ENCODE measurements at regions not wholly inside any gene's neighbourhood (a gene's known extent, or its start where the extent isn't known, plus 50 kb on each side); places are given as distances from the start of the nearest gene placed in this dataset.

DNA sequence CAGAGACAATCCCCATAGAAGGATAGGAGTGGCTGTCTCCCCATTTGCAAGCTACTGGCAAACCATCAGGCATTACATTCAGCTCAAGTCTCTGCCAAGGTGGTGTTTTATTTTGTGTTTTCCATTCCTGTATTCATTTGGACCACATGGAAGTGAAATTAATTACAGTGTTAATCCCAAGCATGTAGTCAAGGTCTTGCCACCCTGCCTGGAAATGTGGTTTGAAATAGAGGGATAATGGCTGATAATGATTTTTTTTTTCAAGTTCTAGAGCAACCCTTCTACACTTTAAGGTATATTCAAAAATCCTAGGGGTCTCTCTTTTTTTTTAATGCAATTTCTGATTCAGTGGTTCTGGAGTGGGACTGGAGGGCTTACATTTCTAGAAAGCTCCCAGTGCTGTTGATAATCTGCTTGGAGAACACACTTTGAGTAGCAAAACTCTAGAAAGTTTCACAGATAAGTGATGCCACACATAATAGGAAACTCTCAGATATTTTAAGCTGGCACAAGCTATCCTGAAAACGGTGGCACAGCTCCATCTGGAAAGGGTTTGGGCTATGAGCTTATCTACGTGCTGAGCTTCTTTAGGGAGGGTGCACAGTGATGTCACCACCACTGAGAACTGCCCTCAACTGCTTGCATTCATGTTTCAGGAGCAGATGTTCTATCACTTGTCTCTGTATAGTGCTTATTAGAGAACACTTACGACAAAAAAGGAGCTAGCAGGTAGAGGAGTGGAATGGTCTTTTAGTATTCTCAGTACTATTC is 140.1 kb upstream of the IL12A start:
- Mint-ChIP-seq H3K36me3 (ENCODE audit: unreplicated experiment) (no peaks in the 10 kb centered on the region), H3K4me1 (ENCODE audit: unreplicated experiment) (peaks cover 57% of the 10 kb centered on the region), H3K4me3 (ENCODE audit: unreplicated experiment) (no peak overlapping the region), H3K27ac (ENCODE audit: unreplicated experiment) (no peak overlapping the region), H3K9me3 (ENCODE audit: unreplicated experiment) (no peaks in the 10 kb centered on the region), H3K27me3 (ENCODE audit: unreplicated experiment) (no peaks in the 10 kb centered on the region)
- DNase-seq (ENCODE audit: extremely low spot score, unreplicated experiment) = no peak
- TF ChIP-seq, protein P1, sequence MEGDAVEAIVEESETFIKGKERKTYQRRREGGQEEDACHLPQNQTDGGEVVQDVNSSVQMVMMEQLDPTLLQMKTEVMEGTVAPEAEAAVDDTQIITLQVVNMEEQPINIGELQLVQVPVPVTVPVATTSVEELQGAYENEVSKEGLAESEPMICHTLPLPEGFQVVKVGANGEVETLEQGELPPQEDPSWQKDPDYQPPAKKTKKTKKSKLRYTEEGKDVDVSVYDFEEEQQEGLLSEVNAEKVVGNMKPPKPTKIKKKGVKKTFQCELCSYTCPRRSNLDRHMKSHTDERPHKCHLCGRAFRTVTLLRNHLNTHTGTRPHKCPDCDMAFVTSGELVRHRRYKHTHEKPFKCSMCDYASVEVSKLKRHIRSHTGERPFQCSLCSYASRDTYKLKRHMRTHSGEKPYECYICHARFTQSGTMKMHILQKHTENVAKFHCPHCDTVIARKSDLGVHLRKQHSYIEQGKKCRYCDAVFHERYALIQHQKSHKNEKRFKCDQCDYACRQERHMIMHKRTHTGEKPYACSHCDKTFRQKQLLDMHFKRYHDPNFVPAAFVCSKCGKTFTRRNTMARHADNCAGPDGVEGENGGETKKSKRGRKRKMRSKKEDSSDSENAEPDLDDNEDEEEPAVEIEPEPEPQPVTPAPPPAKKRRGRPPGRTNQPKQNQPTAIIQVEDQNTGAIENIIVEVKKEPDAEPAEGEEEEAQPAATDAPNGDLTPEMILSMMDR (IDR thresholded peaks at IDR 0.05) = no peak

DNA sequence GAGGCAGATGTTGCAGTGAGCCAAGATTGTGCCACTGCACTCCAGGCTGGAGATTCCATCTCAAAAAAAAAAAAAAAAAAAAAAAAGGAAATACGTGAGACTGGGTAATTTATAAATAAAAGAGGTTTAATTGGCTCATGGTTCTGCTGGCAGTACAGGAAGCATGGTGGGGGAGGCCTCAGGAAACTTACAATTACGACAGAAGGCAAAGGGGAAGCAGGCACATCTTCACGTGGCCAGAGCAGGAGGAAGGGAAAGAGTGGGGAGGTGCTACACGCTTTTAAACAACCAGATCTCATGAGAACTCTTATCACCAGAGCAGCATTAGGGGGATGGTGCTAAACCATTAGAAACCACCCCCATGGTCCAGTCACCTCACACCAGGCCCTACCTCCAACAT is 138.2 kb upstream of the IL12A start:
- Mint-ChIP-seq H3K4me1 (ENCODE audit: unreplicated experiment) (peaks cover 57% of the 10 kb centered on the region), H3K27me3 (ENCODE audit: unreplicated experiment) (no peaks in the 10 kb centered on the region), H3K36me3 (ENCODE audit: unreplicated experiment) (no peaks in the 10 kb centered on the region), H3K4me3 (ENCODE audit: unreplicated experiment) (no peak overlapping the region), H3K27ac (ENCODE audit: unreplicated experiment) (no peak overlapping the region), H3K9me3 (ENCODE audit: unreplicated experiment) (no peaks in the 10 kb centered on the region)
- DNase-seq (ENCODE audit: extremely low spot score, unreplicated experiment) = no peak
- TF ChIP-seq, protein P1 (IDR thresholded peaks at IDR 0.05) = no peak

DNA sequence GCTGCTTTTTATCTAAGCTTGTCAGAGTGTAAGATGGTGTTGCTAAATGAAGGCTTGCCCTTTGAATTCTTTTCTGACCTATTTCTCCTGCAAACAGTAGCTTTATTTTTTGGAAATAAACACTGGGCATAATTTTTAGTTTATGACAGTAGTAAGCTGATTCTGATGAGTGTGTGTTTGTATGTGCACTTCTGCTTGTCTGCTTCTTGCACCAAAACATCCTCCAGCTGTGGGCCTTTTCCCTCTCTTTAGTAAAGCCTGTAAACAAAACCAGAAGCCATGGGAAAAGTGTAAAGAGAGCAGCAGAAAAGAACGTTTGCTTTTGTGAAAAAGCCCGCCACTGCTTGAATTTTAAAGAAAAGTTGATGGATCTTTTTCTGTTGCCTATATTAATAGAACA is 136.4 kb upstream of the IL12A start:
- H3K4me3 Mint-ChIP-seq (ENCODE audit: unreplicated experiment) = peak overlapping the region; percentile 69
- TF ChIP-seq, protein P1 (IDR thresholded peaks at IDR 0.05) = no peak
- H3K9me3 Mint-ChIP-seq (ENCODE audit: unreplicated experiment) = no peaks in the 10 kb centered on the region
- H3K4me1 Mint-ChIP-seq (ENCODE audit: unreplicated experiment) = peaks cover 61% of the 10 kb centered on the region
- no peak for DNase-seq (ENCODE audit: extremely low spot score, unreplicated experiment)
- H3K36me3 Mint-ChIP-seq (ENCODE audit: unreplicated experiment) = no peaks in the 10 kb centered on the region
- H3K27me3 Mint-ChIP-seq (ENCODE audit: unreplicated experiment) = no peaks in the 10 kb centered on the region
- H3K27ac Mint-ChIP-seq (ENCODE audit: unreplicated experiment) = peak overlapping the region; percentile 99

DNA sequence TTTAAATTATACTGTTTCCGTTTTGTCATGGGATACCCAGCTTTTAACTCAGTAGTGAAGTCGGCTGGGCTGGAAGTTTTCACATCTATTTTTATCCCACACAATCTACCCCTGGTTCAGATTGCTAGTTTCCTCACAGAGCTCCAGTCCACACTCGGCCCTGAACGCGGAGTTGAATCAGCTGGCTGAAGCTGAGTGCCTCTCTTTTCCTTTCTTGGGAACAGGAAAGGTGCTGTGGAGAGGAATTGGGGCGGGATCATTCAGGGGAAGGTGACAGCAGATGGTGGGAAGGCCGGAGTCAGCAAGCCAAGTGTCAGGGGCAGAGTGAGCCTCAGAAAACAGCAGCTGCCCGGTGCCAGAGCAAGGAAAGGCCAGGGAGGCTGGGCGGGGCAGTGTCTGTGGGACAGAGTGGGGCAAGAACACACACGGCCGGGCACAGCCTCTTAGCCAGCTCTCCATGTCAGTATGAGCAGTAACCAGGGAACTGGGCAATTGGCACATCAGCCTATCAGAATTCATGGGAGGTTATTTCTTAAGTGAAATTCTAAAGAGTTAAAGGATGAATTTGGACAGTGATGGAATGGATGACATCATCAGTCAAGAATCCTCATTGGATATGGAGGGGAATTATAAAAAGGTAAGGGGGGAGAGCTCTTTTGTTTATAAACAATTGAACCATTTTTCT is 135.7 kb upstream of the IL12A start:
- H3K27me3 Mint-ChIP-seq (ENCODE audit: unreplicated experiment) = no peaks in the 10 kb centered on the region
- no peak for DNase-seq (ENCODE audit: extremely low spot score, unreplicated experiment)
- no peaks in the 10 kb centered on the region for H3K36me3 Mint-ChIP-seq (ENCODE audit: unreplicated experiment)
- TF ChIP-seq, protein P1 (IDR thresholded peaks at IDR 0.05) = no peak
- H3K9me3 Mint-ChIP-seq (ENCODE audit: unreplicated experiment) = no peaks in the 10 kb centered on the region
- peaks cover 59% of the 10 kb centered on the region for H3K4me1 Mint-ChIP-seq (ENCODE audit: unreplicated experiment)
- H3K27ac Mint-ChIP-seq (ENCODE audit: unreplicated experiment) = peak overlapping the region; percentile 99
- H3K4me3 Mint-ChIP-seq (ENCODE audit: unreplicated experiment) = peak overlapping the region; percentile 69

DNA sequence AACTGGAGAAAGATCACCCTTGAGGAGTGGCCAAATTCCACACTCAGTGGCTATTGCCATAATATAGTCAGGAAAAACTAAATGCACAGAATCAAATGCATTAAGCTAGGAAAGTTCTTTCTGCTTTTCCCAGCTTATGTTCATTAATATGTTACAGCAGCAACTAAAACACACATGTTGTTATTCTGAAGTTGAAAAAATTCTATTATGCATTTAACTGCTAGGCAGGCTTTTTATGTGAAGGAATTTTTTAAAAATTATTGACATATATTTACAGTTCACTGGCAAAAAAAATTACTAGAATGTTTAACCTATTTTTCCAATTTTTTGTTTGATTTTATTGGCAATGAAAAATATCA is 135.2 kb upstream of the IL12A start:
- no peak for DNase-seq (ENCODE audit: extremely low spot score, unreplicated experiment)
- Mint-ChIP-seq H3K27ac (ENCODE audit: unreplicated experiment) (peak overlapping the region; percentile 99), H3K4me3 (ENCODE audit: unreplicated experiment) (peak overlapping the region; percentile 69), H3K27me3 (ENCODE audit: unreplicated experiment) (no peaks in the 10 kb centered on the region), H3K9me3 (ENCODE audit: unreplicated experiment) (no peaks in the 10 kb centered on the region), H3K4me1 (ENCODE audit: unreplicated experiment) (peaks cover 58% of the 10 kb centered on the region), H3K36me3 (ENCODE audit: unreplicated experiment) (no peaks in the 10 kb centered on the region)
- TF ChIP-seq, protein P1 (IDR thresholded peaks at IDR 0.05) = no peak
